Lower lobe of right lung (tissue), 2 donors: ENCODE measurements at regions not wholly inside any gene's neighbourhood (a gene's known extent, or its start where the extent isn't known, plus 50 kb on each side); places are given as distances from the start of the nearest gene placed in this dataset.

Experiments used
- ATAC-seq, 2 donors: fragments of 200-7000 bp; cut with Tn5 transposase; one replicate each; pipeline ENCODE4 v1.9.1; 2020 to 2022; ENCODE audit warnings: mild to moderate bottlenecking in 2 of 2, moderate library complexity in 2 of 2
- DNase-seq: peaks from one replicate; pipeline ENCODE4 v3.0.0-alpha.2; 2020
- H3K27ac ChIP-seq: fragments of 200-600 bp; one replicate; pipeline ENCODE4 v1.8.0; 2022
- H3K27me3 ChIP-seq: fragments of 200-600 bp; one replicate; pipeline ENCODE4 v1.8.0; 2022; ENCODE audit warnings: low read depth
- H3K36me3 ChIP-seq: fragments of 200-600 bp; one replicate; pipeline ENCODE4 v1.8.0; 2022; ENCODE audit warnings: mild to moderate bottlenecking
- H3K4me1 ChIP-seq: fragments of 200-600 bp; one replicate; pipeline ENCODE4 v1.8.0; 2022
- H3K4me3 ChIP-seq: fragments of 200-600 bp; one replicate; pipeline ENCODE4 v1.8.0; 2022; ENCODE audit warnings: mild to moderate bottlenecking
- H3K9me3 ChIP-seq: fragments of 200-600 bp; one replicate; pipeline ENCODE4 v1.8.0; 2022
- CTCF ChIP-seq: fragments of 200-600 bp; IDR thresholded peaks from one replicate; pipeline ENCODE4 v1.8.0; 2022; ENCODE audit warnings: antibody characterized with exemption, mild to moderate bottlenecking
- intact Hi-C: fragments of 100-400 bp; cut with DNase I; formaldehyde crosslinking; loops from one replicate; pipeline ENCODE4 v1.11.0; 2022
- donor health status: DM: no; HTN: yes; CAD: no; lungs with severe emphysema.

GRCh38 chr10:109706026-109706560, 217.2 kb downstream of the XPNPEP1 start:
- Histone ChIP-seq H3K4me1 (no peaks in the 10 kb centered on the region), H3K27me3 (no peaks in the 10 kb centered on the region), H3K36me3 (no peaks in the 10 kb centered on the region), H3K4me3 (no peak overlapping the region), H3K27ac (no peak overlapping the region), H3K9me3 (peaks cover 5% of the 10 kb centered on the region)
- no peak for DNase-seq
- no peak for ATAC-seq
- TF ChIP-seq CTCF = no peak
- intact Hi-C loops = no loop called here

- Histone ChIP-seq H3K4me1 (no peaks in the 10 kb centered on the region), H3K36me3 (no peaks in the 10 kb centered on the region), H3K27ac (no peak overlapping the region), H3K9me3 (no peaks in the 10 kb centered on the region), H3K4me3 (no peak overlapping the region), H3K27me3 (no peaks in the 10 kb centered on the region)
- no peak for TF ChIP-seq CTCF
- ATAC-seq (no peak), DNase-seq (no peak)
- intact Hi-C loops = no loop called here
These were observed 221.6 kb downstream of the XPNPEP1 start for GRCh38 chr10:109701633-109702215.

- DNase-seq (no peak), ATAC-seq (no peak)
- Histone ChIP-seq H3K4me1 (no peaks in the 10 kb centered on the region), H3K27ac (no peak overlapping the region), H3K36me3 (no peaks in the 10 kb centered on the region), H3K9me3 (no peaks in the 10 kb centered on the region), H3K27me3 (no peaks in the 10 kb centered on the region), H3K4me3 (no peak overlapping the region)
- intact Hi-C loops = no loop called here
- no peak for TF ChIP-seq CTCF
These were observed 224.2 kb downstream of the XPNPEP1 start for GRCh38 chr10:109698882-109699664.

GRCh38 chr10:109698086-109698485, 225.2 kb downstream of the XPNPEP1 start:
- no peak for TF ChIP-seq CTCF
- intact Hi-C loops = no loop called here
- H3K4me3 ChIP-seq = no peak overlapping the region
- H3K36me3 ChIP-seq = no peaks in the 10 kb centered on the region
- H3K27me3 ChIP-seq = no peaks in the 10 kb centered on the region
- DNase-seq (no peak), ATAC-seq (no peak)
- no peaks in the 10 kb centered on the region for H3K9me3 ChIP-seq
- no peaks in the 10 kb centered on the region for H3K4me1 ChIP-seq
- no peak overlapping the region for H3K27ac ChIP-seq

- Histone ChIP-seq H3K9me3 (no peaks in the 10 kb centered on the region), H3K27ac (no peak overlapping the region), H3K27me3 (no peaks in the 10 kb centered on the region), H3K4me3 (no peak overlapping the region), H3K4me1 (no peaks in the 10 kb centered on the region), H3K36me3 (no peaks in the 10 kb centered on the region)
- TF ChIP-seq CTCF = no peak
- peak; percentile 9 to 16 for ATAC-seq
- DNase-seq = no peak
- intact Hi-C loops = no loop called here
These were observed 226.1 kb downstream of the XPNPEP1 start for GRCh38 chr10:109696981-109697775.
